GM12873 (cell line): ENCODE measurements at regions not wholly inside any gene's neighbourhood (a gene's known extent, or its start where the extent isn't known, plus 50 kb on each side); places are given as distances from the start of the nearest gene placed in this dataset.

Source experiments
- TF ChIP-seq, protein P1 (sequence below): IDR thresholded peaks from 2 replicates; pipeline ENCODE4 v1.5.1; 2012; ENCODE audit warnings: low read depth, mild to moderate bottlenecking, moderate library complexity, low read length, control low read depth; ENCODE audit not compliant: insufficient read depth; ENCODE audit errors: missing control alignments

DNA sequence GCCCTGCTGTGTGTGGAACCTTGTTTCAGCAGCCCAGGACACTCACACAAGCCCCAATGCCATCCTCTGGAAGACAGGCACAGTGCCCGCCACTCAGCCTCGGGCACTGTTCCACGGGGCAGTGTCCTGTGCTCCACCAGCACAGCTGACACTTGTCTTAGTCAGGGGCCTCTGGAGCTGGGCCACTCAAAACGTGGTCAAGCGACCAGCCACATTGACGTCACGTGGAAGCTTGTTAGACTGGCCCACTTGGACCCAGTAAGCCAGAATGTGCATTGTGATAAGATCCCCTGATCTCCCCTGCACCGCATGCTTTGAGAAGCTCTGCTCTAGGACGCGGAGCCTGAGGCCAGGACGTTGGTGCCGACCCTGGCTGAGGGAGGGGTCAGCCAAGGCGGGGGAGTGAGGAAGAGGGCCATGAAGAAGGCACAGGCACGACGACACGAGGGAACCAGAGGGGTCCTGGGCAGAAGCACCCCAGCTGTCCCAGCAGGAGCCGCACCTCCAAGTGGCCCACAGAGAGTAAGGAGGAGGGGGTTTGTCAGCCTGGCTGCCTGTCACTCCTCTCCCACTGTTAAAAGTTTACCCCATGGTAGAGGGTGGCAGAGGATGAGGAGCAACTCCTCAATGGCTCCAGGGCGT, 64.6 kb downstream of the LINC01488 start:
- TF ChIP-seq, protein P1, sequence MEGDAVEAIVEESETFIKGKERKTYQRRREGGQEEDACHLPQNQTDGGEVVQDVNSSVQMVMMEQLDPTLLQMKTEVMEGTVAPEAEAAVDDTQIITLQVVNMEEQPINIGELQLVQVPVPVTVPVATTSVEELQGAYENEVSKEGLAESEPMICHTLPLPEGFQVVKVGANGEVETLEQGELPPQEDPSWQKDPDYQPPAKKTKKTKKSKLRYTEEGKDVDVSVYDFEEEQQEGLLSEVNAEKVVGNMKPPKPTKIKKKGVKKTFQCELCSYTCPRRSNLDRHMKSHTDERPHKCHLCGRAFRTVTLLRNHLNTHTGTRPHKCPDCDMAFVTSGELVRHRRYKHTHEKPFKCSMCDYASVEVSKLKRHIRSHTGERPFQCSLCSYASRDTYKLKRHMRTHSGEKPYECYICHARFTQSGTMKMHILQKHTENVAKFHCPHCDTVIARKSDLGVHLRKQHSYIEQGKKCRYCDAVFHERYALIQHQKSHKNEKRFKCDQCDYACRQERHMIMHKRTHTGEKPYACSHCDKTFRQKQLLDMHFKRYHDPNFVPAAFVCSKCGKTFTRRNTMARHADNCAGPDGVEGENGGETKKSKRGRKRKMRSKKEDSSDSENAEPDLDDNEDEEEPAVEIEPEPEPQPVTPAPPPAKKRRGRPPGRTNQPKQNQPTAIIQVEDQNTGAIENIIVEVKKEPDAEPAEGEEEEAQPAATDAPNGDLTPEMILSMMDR, result no peak

DNA sequence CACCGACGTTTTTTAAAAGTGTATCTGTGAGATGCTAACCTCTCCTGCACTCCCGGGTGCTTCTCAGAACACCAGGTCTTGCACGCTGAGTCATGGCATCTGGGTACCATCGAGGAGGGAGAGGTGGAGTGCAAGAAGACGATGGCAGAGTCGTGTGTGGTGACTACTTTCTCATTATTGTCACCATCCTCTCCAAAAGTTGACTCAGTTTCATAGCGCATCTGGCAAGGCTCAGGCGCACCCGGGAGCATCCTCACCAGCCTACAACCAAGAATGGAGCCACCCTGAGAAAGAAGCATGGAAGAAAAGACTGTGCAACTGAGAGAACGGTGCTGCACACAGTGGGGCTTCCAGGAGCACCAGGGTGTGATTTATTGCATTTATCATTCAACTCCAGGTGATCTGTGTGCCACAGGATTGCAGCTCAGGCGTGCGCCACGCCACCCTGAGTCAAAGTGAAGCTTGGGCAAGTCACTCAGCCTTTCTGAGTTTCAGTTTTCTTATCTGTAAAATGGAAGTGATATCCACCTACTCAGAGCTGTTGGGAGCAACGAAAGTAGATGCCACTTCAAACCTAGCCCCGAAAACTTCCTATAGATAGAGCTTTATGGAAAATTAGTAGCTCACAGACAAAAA, 65.4 kb downstream of the LINC01488 start:
- TF ChIP-seq, protein P1, result peak; percentile 22

DNA sequence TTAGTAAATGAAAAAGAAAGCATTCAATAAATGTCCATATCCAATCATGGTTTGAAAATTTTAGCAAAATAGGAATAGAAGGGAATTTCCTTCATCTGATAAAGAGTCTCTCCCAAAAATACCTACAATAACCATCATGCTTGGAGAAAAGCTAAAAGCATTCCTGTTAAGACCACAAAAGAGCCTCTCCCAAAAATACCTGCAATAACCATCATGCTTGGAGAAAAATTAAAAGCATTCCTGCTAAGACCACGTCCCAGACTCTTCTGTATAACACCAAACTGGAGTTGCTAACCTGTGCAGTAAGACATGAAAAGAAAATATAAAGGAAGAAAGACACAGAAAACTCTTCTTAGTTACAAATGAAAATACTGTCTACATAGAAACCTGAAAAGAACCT, 69.4 kb downstream of the LINC01488 start:
- TF ChIP-seq, protein P1, result no peak

DNA sequence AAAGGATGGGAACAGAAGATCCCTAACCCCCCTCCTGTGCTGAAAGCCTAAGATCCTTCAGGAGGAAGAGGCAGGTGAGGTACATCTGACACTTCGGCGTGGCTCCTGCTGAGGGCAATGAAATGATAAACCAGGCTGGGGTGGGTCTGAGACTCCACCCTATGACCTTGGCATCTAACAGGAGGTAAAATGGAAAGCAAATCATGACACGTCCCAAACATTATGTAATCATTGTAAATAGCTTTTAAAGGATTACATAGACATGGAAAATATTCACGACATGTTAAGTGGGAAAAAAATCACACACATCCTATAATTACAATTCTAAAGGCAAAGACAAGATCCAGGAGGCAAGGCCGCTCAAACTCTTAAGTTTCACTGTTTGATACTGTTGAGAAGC, 70.5 kb downstream of the LINC01488 start:
- TF ChIP-seq, protein P1, result no peak

DNA sequence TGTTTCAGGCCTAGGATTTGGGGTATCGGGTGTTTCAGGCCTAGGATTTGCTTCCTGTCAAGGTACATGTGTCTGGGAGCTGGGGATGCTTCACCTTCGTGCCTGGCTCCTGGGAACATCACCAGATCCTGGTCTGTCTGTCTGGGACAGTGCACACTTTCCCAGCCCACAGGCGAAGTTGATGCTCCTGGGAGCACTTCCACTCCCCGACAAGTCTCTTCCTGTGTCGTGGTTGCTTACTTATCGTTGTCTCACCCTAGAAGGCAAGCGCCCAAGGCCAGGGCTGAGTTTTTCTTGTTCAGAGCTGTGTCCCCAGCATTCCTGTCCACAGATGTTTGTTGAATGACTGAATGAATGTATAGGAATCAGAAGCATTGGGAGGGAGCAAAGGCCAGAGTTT, 71.5 kb downstream of the LINC01488 start:
- TF ChIP-seq, protein P1, result no peak

DNA sequence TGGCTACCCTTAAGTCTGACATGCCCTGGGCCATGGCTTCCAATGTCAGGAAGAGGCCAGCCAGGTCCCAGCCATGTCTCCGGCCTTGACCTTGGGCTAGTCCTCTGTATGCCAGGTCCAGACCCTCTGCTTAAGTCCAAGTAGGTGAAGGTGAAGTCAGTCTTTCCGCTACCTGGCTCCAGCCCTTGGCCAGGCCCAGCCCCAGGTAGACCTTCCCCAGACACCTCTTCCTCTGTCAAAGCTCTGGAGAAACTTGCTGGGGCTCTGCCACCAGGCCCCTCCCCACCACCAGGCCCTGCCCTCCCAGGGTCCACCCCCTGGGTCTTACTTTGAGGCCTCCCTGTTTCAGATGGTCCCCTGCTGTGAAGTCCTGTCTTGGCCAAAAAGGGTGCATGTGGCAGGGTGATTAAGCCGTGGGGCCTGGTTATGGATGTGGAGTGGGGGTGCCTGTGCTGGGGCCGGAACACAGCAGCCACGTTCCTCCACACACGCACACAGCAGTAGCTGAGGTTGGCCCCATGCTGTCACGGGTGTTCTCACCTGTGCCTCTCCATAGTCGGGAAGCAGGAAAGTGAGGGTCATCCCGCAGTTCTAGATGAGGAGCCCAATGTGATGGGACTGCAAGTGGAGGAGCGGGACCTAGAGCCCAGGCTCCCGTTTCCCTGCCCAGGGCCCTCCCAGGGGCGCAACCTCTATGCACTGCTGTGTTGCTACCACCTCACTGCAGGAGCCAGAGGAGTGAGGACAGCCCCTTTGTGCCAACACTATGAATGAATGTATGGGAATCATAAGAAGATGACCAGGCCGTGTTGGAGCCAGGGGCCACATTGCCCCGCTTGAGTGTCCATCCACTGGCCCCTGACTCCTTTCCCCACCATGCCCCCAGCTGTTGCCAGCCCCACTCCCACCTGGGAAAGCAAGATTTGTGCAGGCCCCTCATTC, 72.2 kb downstream of the LINC01488 start:
- TF ChIP-seq, protein P1, result no peak

DNA sequence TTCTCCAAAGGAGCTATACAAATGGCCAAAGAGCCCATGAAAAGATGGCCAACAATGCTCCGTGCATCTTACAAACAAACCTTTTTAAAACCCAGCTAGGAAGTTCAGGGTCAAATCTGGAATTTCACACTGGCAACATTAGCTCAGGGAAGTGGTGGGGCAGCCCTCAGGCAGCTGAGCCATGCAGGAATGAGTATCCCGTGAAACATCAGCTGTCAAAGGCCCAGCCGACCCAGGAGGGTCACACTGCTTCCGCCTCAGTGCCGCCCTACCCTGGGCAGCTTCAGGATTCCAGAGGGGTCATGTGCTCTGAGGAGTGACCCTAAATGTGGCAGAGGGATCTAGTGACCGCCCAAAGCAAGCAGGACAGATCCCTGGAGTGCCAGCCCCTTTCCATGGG, 73.4 kb downstream of the LINC01488 start:
- TF ChIP-seq, protein P1, result no peak
